ENCODE measurements at regions not wholly inside any gene's neighbourhood (a gene's known extent, or its start where the extent isn't known, plus 50 kb on each side); places are given as distances from the start of the nearest gene placed in this dataset.

DNA sequence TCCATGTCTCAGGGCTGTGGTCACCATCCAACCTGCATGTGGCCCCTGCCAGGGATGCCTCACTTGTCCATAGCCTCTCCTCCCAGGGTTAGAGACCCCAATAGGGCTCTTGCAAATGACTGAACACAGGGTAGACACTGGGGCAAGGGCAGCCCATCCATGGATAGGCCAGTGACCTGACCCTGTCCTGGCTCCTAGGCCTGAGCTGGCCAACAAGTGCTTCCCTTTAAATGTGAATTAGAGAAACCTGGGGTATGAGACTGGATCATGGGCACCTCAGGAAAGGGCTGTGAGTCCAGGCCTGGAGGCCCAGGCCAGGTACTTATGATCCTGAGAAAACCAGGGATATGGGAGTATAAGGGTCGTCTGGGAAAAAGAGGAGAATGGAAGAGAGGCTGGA is 64.5 kb downstream of the COPS8 start:
- DNase-seq (ENCODE audit: low spot score in 2 of 2) (no peak), ATAC-seq (no peak)
- peaks cover 0 to 22% of the 10 kb centered on the region in 2 donors for H3K36me3 Mint-ChIP-seq
- H3K9me3 Mint-ChIP-seq: peaks cover 5 to 14% of the 10 kb centered on the region in 2 donors
- no peak overlapping the region for H3K27ac Mint-ChIP-seq

DNA sequence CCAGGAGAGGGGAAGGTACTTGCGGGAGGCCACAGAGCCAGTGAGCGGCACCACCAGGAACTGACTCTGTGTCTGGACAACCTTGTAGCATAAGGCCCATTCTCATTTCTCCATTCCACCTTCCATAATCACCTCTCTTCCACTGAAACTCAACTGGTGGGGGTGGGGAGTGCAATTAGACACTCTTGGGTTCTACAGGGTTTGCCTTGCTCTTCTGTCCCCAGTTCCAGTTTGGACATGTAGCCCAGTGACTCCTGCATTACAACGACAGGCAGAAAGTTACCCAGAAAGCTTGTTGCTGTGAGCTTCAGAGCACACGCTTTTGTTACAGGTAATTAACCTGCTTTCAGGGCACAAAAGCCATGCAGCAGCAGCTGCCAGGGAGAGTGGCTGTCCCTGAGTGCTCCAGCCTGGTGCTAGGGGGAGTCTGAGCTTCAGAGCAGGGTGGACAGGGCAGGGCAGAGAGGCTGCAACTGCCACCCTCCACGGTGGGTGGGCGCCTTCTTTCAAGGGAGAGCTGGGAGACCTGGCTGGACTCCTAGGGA is 65.2 kb downstream of the COPS8 start:
- ATAC-seq: no peak
- no peak overlapping the region for H3K27ac Mint-ChIP-seq
- peaks cover 5 to 14% of the 10 kb centered on the region in 2 donors for H3K9me3 Mint-ChIP-seq
- H3K36me3 Mint-ChIP-seq: peaks cover 0 to 21% of the 10 kb centered on the region in 2 donors
- no peak for DNase-seq (ENCODE audit: low spot score in 2 of 2)

- DNase-seq (ENCODE audit: low spot score in 2 of 2): no peak
- Mint-ChIP-seq H3K36me3 (peaks cover 0 to 10% of the 10 kb centered on the region in 2 donors), H3K27ac (no peak overlapping the region), H3K9me3 (peaks cover 0 to 8% of the 10 kb centered on the region in 2 donors)
- ATAC-seq: no peak
Observed at GRCh38 chr2:237152361-237152760, 66.7 kb downstream of the COPS8 start.

DNA sequence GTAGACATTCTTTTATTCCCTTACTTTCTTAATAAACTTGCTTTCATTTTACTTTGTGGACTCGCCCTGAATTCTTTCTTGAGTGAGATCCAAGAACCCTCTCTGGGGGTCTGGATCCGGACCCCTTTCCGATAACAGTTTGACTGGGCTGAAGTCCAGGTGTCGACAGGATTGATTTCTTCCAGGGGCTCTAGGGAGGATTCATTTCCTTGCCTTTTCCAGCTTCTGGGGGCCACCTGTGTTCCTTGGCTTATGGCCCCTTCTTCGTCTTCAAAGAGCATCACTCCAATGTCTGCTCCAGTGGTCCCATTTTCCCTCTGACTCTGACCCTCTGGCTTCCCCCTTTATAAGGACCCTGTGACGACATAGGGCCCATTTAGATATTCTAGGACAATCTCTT is 67.5 kb downstream of the COPS8 start:
- DNase-seq (ENCODE audit: low spot score in 2 of 2) (no peak), ATAC-seq (no peak)
- Mint-ChIP-seq H3K27ac (no peak overlapping the region), H3K36me3 (peaks cover 0 to 5% of the 10 kb centered on the region in 2 donors), H3K9me3 (peaks cover 0 to 5% of the 10 kb centered on the region in 2 donors)

DNA sequence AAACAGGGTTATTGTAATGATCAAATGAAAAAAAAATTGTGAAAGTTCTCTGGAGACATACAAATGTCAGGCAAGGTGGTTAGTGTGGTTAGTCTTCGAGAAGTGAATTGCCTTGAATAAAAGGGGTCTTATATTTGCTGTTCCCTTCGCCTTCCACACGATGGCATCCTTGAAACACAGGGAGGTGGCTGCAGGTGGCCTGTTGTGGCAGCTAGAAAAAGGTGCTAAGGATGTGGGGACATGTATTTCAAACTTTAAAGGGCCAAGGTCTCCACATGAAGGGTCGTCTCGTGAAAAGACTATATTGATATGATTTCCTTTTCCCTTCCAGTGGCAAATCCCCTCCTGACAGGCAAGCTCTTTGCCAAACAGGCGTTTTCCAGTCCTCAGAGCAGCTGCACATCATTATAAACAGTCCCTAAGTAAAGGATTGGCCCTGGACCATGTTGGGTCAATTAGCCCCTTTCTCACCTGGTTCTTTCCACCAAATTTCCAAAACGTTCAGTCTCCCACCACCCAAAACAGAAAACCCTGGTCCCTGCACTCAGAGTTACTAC is 68.5 kb downstream of the COPS8 start:
- Mint-ChIP-seq H3K9me3 (no peaks in the 10 kb centered on the region), H3K36me3 (no peaks in the 10 kb centered on the region), H3K27ac (no peak overlapping the region)
- ATAC-seq: peak in 1 of 2 donors; percentile 21
- peak in 1 of 2 donors; percentile 63 for DNase-seq (ENCODE audit: low spot score in 2 of 2)

DNA sequence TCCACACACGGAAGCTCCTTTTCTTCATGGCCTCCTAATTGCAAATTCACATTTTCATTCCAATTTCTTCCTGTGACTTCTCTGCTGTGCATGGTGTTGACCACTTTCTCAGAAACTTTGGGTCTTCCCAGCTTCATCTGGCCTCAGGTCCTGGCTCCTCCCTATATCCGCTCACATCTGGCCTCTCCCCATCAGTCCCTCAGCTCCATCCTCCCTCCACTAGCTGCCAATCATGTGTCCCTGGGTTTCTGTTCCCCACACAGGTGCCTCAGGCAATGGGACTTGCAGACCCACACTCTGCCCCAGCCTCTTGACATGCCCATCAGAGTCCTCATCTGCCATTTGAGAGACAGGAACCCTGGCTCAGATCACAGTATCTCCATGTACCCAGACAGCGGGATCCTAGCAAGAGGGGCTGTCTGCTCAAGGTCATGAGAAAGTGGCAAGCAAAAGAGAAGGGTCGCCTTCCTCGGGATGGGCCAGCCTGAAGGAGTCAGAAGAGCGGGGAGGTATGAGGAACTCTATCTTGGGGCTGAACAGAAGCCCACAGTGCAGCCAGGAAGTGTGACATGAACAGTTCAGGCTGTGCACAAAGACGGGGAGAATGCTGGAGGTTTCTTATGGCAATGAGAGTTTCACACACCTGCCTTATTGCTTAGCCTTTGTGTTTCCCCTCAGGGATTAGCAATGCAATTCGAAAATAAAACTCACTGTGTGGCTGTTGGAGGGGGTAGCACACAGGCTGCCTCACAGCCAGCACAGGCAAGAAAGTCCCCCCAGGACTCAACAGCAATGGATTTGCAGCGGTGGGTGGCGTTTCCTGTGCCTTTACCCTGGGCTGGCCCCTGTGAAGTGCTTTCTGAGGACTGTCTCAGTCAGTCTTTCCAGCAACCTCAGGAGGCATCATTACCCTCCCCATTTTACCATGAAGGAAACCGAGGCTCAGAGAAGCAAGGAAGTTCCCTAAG is 69.5 kb downstream of the COPS8 start:
- peak overlapping the region; percentile 15 to 38 for H3K27ac Mint-ChIP-seq
- ATAC-seq: peak; percentile 53 to 57
- H3K9me3 Mint-ChIP-seq: no peaks in the 10 kb centered on the region
- DNase-seq (ENCODE audit: low spot score in 2 of 2): no peak
- H3K36me3 Mint-ChIP-seq: no peaks in the 10 kb centered on the region

DNA sequence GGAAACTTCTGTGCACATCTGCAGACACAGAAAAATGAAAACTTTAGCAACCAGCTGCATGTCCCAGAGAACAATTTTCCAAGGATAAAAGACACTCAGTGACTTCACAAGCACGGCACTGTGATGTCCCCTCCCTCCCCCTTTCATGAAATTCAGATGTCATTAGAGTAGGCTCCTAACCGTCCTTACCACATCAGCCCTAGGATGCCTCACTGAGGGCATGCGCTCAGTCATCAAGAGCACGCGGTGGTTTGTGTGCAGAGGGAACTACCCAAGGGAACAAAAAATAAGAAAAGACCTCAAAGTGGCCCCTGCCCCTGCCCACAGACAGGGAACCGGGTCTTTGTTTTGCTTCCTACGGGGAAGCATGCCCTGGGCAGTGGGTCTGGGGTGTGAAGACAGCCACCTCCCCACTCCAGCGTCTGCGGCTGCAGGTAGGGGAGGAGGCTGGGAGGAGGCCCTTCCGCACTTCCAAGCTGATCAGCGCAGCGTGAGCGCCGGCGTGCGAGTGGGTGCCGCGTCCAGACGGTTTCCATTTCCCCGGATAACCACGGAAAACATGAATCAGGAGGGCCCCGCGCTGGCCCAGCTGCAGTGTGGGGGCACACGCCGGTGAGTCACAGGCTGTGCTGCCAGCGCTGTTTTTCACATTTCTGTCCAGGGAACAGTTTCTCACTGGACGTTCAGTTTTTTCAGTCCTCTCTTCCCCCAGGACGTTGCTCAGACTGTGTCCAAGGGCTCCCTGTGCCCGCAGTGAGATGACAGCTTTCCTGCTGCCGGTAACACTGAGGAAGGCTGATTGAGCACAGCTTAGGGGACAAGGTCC is 70.6 kb downstream of the COPS8 start:
- Mint-ChIP-seq H3K27ac (peak overlapping the region in 1 of 2 donors; percentile 15), H3K36me3 (no peaks in the 10 kb centered on the region), H3K9me3 (no peaks in the 10 kb centered on the region)
- DNase-seq (ENCODE audit: low spot score in 2 of 2): peak in 1 of 2 donors; percentile 60
- ATAC-seq: peak; percentile 72 to 75

DNA sequence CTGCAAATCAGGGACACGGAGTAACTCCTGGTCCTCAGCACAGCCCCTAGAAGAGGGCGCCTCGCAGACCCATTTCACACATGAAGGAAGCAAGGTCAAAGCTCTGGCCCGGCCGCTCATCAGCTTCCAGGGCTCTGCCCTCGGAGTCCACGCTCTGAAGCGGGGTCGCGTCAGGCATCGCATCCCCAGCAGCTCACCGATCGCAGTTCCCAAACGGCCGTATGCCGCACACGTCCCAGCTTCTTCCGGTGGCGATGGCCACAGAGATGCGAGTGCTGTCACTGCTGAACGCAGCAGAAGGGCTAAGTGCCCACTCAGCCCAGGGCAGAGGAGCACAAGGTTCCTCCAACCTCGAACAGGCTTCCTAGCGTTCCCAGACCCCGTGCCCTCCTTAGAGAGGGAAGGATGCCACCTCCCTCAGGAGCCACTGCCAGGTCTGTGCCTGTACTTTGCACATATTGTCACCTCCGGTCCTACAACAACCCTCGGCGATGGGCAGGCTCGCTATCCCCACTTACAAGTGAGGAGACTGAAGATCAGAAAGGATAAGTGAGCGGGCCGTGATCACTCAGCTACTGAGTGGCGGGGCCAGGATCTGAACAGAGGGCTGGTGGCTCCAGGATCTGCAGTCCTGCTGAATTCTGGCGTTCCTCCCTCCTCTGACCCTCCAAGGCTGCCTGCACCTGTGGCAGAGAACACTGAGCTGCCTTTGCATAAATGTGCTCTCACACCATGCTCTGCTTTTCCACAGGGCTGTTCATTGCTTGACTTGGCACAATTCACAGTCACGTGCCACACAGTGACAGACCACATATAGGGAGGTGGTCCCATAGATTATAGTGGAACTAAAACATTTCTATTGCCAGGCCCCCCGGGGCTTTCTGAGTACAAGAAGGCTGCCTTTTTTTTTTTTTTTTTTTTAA is 71.4 kb downstream of the COPS8 start:
- no peak for ATAC-seq
- H3K9me3 Mint-ChIP-seq: no peaks in the 10 kb centered on the region
- no peak overlapping the region for H3K27ac Mint-ChIP-seq

DNA sequence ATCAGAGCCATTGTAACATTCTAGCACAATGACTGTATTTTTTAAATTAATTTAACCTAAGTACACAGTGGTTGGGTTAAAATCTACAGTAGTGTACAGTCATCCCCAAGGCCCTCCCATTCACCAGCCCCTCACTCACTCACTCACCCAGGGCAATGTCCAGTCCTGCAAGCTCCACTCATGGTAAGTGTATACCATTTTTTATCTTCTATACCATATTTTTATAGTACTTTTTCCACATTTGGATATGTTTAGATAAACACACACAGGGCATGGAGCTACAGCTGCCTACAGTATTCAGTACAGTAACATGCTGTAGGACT is 72.1 kb downstream of the COPS8 start:
- Mint-ChIP-seq H3K27ac (no peak overlapping the region), H3K9me3 (no peaks in the 10 kb centered on the region), H3K36me3 (no peaks in the 10 kb centered on the region)
- DNase-seq (ENCODE audit: low spot score in 2 of 2) (no peak), ATAC-seq (no peak)

More for the DNA sequence above, 71.4 kb downstream of the COPS8 start:
- DNase-seq (ENCODE audit: low spot score in 2 of 2): no peak
- H3K36me3 Mint-ChIP-seq: no peaks in the 10 kb centered on the region

GRCh38 chr2:237158194-237158593 is 72.5 kb downstream of the COPS8 start:
- no peaks in the 10 kb centered on the region for H3K9me3 Mint-ChIP-seq
- ATAC-seq: no peak

DNA sequence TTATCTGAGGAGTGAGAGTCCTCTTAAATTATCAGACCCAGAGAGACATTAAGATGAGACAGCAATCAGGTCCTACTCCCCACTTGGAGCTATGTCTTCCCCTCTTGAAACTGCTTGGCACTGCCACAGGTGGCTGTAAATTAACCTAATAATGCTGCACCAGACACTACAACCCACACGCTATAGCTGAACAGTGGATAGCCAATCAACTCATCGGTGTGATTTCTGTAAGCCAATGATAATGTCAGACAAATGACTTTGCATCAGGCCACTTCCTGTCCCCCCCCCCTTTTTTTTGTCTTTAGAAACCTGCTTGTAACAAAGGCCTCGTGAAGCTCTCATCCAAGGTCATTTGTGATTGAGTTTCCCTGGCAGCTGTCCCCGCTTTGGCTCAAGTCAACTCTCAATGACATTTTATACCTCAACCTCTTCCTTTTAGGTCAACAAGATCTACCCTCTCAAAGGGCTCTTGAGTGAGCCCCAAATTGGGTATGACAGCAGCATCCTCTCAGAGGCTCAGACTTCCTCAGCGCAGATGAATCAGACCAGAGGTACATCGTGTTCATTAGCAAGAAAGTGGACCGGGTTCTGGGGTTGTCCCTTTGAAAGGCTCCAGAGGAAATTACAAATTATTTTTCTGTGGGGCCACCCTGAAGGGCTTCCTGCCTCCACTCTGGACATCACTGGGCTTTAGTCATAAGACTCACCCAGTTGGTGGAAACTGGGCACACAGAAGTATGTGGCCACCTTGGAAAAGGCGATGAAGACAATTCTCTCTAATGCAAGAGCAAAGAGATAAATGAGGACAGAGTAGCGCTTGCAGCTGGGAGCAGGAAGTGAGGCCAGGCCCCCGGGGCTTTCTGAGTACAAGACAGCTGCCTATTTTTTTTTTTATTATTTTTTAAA is 73.6 kb downstream of the COPS8 start:
- no peaks in the 10 kb centered on the region for H3K36me3 Mint-ChIP-seq
- peak overlapping the region in 1 of 2 donors; percentile 2 for H3K27ac Mint-ChIP-seq
- no peaks in the 10 kb centered on the region for H3K9me3 Mint-ChIP-seq
- DNase-seq (ENCODE audit: low spot score in 2 of 2) (no peak), ATAC-seq (peak in 1 of 2 donors; percentile 10)

More at GRCh38 chr2:237158194-237158593, 72.5 kb downstream of the COPS8 start:
- Mint-ChIP-seq H3K36me3 (no peaks in the 10 kb centered on the region), H3K27ac (no peak overlapping the region)
- no peak for DNase-seq (ENCODE audit: low spot score in 2 of 2)

DNA sequence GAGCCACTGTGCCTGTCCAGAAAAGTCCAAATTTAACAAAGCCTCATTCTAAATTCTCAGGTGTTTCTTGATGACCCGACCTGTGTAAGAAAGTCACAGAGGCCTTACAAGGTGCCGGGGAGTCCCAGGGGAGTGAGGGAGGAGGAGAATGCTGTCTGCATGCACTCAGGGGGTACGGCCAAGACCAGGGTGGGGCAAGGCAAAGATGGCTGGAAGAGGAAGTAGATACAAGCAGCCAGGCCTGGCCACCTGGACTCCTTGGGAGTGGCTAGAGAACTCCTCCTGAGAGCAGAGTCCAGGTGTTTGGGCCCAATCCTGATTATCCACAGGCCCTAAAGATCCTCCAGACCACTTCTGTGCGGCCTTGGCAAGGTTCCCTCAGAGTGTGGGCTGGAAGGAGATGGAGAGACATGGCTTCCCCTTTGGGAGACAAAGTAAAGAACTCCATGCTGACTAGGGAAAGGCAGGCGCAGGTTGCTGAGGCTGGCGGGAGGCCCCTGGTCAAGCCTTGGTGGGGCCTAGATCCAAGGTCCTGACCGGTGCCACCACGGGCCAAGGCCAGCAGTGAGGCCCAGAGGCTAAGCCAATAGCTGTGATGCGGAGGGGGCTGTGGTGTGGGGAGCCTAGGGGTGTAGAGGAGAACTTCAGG is 74.7 kb downstream of the COPS8 start:
- no peaks in the 10 kb centered on the region for H3K36me3 Mint-ChIP-seq
- no peak for DNase-seq (ENCODE audit: low spot score in 2 of 2)
- H3K9me3 Mint-ChIP-seq: no peaks in the 10 kb centered on the region
- no peak overlapping the region for H3K27ac Mint-ChIP-seq
- ATAC-seq: no peak

DNA sequence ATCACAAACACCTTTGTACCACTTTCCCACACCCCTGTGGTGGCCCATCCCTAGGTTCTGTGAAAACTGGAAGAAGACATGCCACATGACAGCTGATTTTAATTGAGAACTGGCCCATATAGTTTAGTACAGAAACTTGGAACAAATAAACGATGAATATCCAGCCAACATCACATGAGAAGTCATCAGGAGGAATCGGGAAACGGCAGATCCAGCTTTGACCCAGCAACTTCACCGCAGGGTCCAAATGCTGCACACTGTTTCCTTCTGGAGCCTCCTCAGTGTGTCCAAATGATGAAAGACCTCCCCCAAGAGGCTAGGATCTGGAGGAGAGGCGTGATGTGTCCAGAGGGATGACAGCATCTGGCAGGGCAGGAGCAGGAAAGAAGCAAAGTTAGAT is 75.5 kb downstream of the COPS8 start:
- no peak for ATAC-seq
- H3K27ac Mint-ChIP-seq: peak overlapping the region in 1 of 2 donors; percentile 65
- no peaks in the 10 kb centered on the region for H3K9me3 Mint-ChIP-seq
- no peaks in the 10 kb centered on the region for H3K36me3 Mint-ChIP-seq
- DNase-seq (ENCODE audit: low spot score in 2 of 2): no peak

DNA sequence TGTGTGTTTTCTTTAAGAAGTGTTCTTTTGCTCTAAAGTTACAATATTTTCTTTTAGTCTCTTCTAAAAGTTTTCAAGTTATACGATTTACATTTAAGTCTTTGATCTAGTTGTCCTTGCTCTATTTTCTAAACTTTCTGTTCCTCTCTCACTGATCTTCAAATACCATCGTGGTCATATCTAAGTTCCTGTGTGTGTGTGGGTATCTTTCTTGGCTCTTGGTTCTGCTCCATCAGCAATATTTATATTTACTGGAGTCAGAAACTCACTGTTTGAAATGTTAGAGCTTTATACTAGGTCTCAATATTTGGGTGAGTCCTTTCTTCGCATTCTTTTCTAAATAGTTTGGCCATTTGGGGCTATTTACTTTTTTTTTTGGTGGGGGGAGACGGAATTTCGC is 77.3 kb downstream of the COPS8 start:
- Mint-ChIP-seq H3K27ac (no peak overlapping the region), H3K9me3 (no peaks in the 10 kb centered on the region), H3K36me3 (no peaks in the 10 kb centered on the region)

More for the DNA sequence above, 77.3 kb downstream of the COPS8 start:
- DNase-seq (ENCODE audit: low spot score in 2 of 2) (no peak), ATAC-seq (no peak)
